SH-SY5Y (cell line): ENCODE measurements at regions not wholly inside any gene's neighbourhood (a gene's known extent, or its start where the extent isn't known, plus 50 kb on each side); places are given as distances from the start of the nearest gene placed in this dataset.

ENCODE experiments used
- GATA2 ChIP-seq: IDR thresholded peaks from 2 replicates; pipeline ENCODE4 v1.6.1; 2011; ENCODE audit warnings: mild to moderate bottlenecking, low read depth, low read length
- GATA3 ChIP-seq: IDR thresholded peaks from 2 replicates; pipeline ENCODE4 v1.6.1; 2011; ENCODE audit warnings: low read depth, mild to moderate bottlenecking, low read length, moderate library complexity

- TF ChIP-seq GATA3 (no peak), GATA2 (no peak)
Measured at GRCh38 chr3:176789281-176789705, 408.0 kb downstream of the TBL1XR1 start.
